BE2C (cell line): ENCODE measurements at regions not wholly inside any gene's neighbourhood (a gene's known extent, or its start where the extent isn't known, plus 50 kb on each side); places are given as distances from the start of the nearest gene placed in this dataset.

Source experiments
- DNase-seq: peaks from one replicate; pipeline ENCODE4 v3.0.0-alpha.2; 2020
- H3K27me3 ChIP-seq: fragments of 250-450 bp; sonication (Bioruptor Pico); 2 replicates; pipeline ENCODE4 v1.5.1; 2020; ENCODE audit warnings: mild to moderate bottlenecking
- H3K36me3 ChIP-seq: fragments of 250-450 bp; sonication (Bioruptor Pico); 2 replicates; pipeline ENCODE4 v1.5.1; 2020; ENCODE audit warnings: mild to moderate bottlenecking
- H3K4me1 ChIP-seq: fragments of 250-450 bp; sonication (Bioruptor Pico); 2 replicates; pipeline ENCODE4 v1.5.1; 2020
- H3K4me3 ChIP-seq: 2 replicates; pipeline ENCODE4 v1.5.1; 2011; ENCODE audit warnings: low read depth, low read length
- H3K9me3 ChIP-seq: fragments of 250-450 bp; sonication (Bioruptor Pico); 2 replicates; pipeline ENCODE4 v1.5.1; 2020
- TF ChIP-seq, protein P1 (sequence below): IDR thresholded peaks from 2 replicates; pipeline ENCODE4 v1.5.1; 2012; ENCODE audit warnings: mild to moderate bottlenecking, low read depth, low read length

- Histone ChIP-seq H3K27me3 (no peaks in the 10 kb centered on the region), H3K4me3 (no peak overlapping the region), H3K36me3 (no peaks in the 10 kb centered on the region), H3K4me1 (peaks cover 28% of the 10 kb centered on the region), H3K9me3 (no peaks in the 10 kb centered on the region)
- DNase-seq: no peak
- TF ChIP-seq, protein P1, sequence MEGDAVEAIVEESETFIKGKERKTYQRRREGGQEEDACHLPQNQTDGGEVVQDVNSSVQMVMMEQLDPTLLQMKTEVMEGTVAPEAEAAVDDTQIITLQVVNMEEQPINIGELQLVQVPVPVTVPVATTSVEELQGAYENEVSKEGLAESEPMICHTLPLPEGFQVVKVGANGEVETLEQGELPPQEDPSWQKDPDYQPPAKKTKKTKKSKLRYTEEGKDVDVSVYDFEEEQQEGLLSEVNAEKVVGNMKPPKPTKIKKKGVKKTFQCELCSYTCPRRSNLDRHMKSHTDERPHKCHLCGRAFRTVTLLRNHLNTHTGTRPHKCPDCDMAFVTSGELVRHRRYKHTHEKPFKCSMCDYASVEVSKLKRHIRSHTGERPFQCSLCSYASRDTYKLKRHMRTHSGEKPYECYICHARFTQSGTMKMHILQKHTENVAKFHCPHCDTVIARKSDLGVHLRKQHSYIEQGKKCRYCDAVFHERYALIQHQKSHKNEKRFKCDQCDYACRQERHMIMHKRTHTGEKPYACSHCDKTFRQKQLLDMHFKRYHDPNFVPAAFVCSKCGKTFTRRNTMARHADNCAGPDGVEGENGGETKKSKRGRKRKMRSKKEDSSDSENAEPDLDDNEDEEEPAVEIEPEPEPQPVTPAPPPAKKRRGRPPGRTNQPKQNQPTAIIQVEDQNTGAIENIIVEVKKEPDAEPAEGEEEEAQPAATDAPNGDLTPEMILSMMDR: no peak
Observed at GRCh38 chr5:120254385-120254784, 209.7 kb upstream of the PRR16 start.

DNA sequence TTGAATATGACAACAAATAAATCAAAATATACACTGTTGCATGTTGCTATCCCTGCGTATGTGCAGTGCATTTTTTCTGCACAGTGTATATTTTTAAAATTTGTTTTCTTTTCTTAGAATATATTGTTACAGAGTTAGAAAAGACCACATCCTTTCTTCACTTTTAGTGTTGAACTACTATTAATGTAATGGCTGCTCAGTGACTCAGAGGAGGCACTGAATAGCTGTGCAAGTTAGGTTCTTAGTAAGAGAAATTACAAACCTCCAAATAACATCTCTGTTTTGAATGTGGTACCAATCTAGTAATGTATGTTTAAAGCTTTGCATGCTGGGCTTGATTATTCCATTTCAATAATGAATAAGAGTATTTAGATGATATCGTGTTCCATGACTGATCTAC, 208.9 kb upstream of the PRR16 start:
- Histone ChIP-seq H3K27me3 (no peaks in the 10 kb centered on the region), H3K36me3 (no peaks in the 10 kb centered on the region), H3K4me3 (no peak overlapping the region), H3K9me3 (no peaks in the 10 kb centered on the region), H3K4me1 (peaks cover 28% of the 10 kb centered on the region)
- TF ChIP-seq, protein P1: no peak
- DNase-seq: no peak

DNA sequence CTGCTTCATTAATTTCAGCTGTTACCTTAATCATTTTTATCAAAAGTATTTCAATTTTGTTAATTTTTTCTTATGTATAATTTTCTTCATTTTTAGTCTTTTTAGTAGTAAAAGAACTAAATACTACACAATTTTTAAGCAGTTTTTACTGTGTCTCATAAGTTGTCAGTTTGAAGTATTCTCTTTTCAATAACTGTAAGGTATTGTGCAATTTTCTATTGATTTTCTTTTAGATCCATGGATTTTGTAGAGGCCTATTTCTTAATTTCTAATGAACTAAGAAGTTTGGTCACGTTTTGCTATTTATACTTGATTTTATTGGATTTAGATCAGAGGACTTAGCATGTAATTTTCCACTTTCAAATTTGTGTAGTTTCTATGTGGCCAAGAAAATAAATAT, 207.7 kb upstream of the PRR16 start:
- DNase-seq: no peak
- TF ChIP-seq, protein P1: no peak
- Histone ChIP-seq H3K4me3 (no peak overlapping the region), H3K9me3 (no peaks in the 10 kb centered on the region), H3K36me3 (no peaks in the 10 kb centered on the region), H3K4me1 (peaks cover 28% of the 10 kb centered on the region), H3K27me3 (no peaks in the 10 kb centered on the region)

DNA sequence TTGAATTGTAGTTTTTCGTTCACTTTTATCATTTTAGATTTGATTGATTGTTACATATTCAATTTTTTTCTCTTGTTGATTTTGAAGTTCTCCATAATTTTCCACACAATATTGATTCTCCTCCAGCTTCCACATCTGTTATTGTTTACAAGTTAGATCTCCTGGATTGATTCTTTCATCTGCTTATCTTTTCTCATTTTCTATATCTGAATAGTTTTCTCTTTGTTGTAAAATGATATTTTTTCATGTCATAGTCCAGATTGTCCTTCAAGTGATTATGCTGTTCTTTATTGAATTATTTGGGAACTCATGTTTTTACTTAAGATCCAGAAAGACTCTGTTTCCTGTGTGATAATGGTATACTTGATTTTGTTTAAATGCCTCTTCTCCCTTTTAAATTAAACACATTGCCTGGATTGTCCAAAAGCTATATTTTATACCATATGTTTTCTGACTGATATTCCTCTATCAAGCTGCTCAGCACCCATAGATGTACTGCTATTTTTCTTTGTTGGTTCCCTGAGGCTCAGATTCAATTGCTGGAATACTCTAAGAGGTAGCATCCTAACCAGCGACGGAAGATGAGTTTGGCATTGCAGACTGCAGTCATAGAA, 206.6 kb upstream of the PRR16 start:
- peak overlapping the region; percentile 9; the same call in 1 of the 2 replicates for H3K4me3 ChIP-seq
- H3K36me3 ChIP-seq: no peaks in the 10 kb centered on the region
- H3K27me3 ChIP-seq: no peaks in the 10 kb centered on the region
- DNase-seq: peak; percentile 8
- H3K9me3 ChIP-seq: no peaks in the 10 kb centered on the region
- TF ChIP-seq, protein P1: no peak
- H3K4me1 ChIP-seq: peaks cover 20% of the 10 kb centered on the region

GRCh38 chr5:120258123-120258522, 206.0 kb upstream of the PRR16 start:
- H3K36me3 ChIP-seq: no peaks in the 10 kb centered on the region
- DNase-seq: no peak
- peaks cover 14% of the 10 kb centered on the region for H3K4me1 ChIP-seq
- no peaks in the 10 kb centered on the region for H3K9me3 ChIP-seq
- no peaks in the 10 kb centered on the region for H3K27me3 ChIP-seq
- TF ChIP-seq, protein P1: no peak
- H3K4me3 ChIP-seq: peak overlapping the region; percentile 9; the same call in 1 of the 2 replicates

- TF ChIP-seq, protein P1: no peak
- no peak for DNase-seq
Observed at GRCh38 chr5:120260651-120261050, 203.4 kb upstream of the PRR16 start.

More at GRCh38 chr5:120260651-120261050, 203.4 kb upstream of the PRR16 start:
- H3K27me3 ChIP-seq: no peaks in the 10 kb centered on the region
- no peaks in the 10 kb centered on the region for H3K9me3 ChIP-seq
- no peaks in the 10 kb centered on the region for H3K36me3 ChIP-seq
- peaks cover 14% of the 10 kb centered on the region for H3K4me1 ChIP-seq
- no peak overlapping the region for H3K4me3 ChIP-seq
